SHP77 treated with DMSO at 0.1 percent for 48 hours (cell line): ENCODE measurements at regions not wholly inside any gene's neighbourhood (a gene's known extent, or its start where the extent isn't known, plus 50 kb on each side); places are given as distances from the start of the nearest gene placed in this dataset.

Experiments
- DNase-seq: peaks from one replicate; lab custom pipeline; 2025; lab: John Stamatoyannopoulos, UW

DNA sequence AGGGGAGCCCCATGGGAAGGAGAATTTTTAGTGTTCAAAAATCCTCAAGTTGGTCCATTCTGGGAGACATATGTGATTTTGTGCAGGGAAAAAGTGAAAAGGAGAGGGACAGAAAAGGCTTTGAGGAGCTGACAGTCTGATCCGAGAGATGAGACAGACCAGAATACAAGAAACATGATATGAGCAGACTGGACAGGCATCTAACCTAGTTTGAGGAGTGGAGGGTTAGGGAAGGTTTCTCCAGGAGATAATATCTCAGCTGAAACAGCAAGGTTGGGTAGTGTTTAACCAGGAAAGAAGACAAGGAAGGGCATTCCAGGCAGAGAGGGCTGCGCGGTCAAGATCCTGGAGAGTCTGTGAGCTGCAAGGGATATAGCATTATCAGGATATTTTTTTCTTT lies 101.4 kb upstream of the NCAM1 start:
- DNase-seq: no peak

DNA sequence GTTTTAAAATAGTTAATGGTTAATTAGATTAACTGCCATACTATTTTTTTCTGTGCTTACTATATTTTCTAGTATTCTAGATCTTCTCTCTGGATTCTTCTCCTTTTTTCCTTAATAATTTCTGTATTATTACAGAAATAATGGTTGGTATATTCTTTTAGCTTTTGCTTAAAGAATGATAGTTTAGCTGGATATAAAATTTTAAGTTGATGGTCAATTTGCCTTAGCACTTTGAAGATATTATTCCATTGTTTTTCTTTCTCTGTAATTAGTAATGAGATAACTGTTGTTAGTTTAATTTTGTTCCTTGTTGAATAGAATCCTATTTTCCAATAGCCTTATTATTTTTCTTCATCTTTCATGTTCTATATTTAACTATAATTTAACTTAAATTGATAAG lies 99.9 kb upstream of the NCAM1 start:
- no peak for DNase-seq

DNA sequence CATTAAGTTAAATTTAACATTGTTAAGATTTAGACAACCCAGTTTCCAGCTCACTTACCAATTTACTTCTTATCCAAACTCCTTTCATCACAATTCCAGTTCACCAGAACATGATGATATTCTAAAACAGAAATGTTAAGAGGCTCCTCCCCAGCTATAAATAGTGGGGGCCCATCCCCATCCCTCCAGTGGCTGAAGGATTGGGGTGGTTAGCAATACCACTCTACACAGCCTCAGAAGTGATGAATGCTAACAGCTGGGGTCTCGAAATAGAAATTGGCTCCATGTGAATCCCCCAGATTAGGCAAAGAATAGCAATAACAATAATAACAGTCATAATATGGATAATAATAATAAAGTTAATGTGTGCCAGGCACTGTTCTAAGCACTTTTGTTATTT lies 97.9 kb upstream of the NCAM1 start:
- no peak for DNase-seq

DNA sequence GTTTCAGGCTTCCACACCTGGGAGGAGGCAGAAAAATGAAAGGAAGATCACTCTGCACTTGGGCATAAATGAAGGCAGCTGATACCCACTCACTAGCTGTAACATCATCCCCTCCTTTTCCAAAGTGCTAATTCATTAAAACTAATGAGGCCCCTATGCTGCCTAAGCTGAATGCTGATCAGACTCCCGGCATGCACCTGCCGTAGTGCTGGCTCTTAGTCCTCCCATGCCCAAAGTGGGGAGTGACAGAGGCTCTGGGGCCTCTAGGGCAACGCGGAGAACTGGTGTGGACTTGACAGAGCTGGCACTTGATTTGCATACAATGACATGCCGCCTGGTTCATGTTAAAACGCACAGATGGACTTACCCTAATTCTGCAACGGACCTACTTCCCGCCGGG lies 96.5 kb upstream of the NCAM1 start:
- no peak for DNase-seq

DNA sequence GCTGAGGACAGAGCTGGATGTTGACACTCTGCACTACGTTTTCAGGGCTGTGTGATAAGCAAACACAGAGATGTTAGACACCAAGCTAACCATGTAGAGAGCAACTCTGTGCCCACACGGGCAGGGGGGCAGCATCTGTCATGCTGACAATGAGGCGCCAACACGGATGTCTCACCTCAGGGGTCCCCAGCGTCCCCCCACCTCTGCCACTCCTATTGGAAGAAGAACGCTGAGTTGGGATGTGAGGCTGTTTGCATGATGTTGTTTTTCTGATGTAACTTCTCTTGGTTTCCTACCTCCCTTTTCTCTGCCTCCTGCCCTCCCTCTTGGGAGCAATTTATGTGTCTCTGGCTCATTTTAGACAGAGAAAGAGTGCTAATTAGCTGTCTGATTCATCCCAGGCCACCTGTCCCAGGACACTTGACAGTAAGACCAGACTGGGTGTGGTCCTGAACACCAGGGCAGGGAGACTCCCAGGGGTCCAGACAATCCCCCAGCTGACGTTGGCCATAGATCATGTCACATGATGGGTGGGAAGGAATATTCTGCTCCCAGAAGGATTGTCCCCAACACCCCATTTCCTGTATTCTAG lies 89.2 kb upstream of the NCAM1 start:
- no peak for DNase-seq

DNA sequence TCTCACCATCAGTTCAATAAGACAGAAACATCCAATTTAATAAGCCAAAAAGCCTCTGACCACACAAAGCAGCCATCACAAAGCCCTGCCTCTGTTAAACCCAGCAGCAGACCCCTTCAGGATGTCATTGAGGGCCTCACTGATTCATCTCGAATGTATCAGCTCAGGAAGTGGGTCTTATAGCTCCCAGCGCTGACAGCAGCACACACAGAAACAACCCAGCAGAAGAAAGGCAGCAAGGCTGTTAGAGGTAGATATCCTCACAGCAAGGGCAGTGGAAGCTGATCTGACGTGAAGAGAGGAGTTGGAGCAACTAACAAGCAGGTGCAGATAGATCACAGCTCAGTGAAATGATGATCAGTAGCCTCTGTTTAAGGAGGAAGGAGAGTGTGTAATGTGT lies 86.2 kb upstream of the NCAM1 start:
- DNase-seq: no peak

DNA sequence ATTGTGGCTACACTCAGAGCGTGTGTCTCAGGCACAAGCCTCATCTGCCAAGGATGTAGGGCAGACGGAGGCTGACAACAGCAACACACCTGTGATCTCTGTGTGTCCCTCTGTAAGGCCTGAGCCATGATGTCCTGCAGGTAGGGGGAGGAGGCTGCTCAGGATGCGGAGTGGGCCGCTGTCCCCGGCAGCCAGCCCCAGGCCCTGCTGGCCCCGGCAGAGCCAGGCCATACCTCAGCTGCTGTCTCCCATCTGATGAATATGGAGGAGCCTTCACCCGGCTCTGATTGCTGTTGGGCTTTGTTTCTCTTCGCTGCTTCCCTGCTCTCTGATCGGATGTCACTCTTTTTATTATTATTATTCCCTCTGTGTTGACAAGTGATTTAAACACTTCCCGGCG lies 83.6 kb upstream of the NCAM1 start:
- DNase-seq: no peak

DNA sequence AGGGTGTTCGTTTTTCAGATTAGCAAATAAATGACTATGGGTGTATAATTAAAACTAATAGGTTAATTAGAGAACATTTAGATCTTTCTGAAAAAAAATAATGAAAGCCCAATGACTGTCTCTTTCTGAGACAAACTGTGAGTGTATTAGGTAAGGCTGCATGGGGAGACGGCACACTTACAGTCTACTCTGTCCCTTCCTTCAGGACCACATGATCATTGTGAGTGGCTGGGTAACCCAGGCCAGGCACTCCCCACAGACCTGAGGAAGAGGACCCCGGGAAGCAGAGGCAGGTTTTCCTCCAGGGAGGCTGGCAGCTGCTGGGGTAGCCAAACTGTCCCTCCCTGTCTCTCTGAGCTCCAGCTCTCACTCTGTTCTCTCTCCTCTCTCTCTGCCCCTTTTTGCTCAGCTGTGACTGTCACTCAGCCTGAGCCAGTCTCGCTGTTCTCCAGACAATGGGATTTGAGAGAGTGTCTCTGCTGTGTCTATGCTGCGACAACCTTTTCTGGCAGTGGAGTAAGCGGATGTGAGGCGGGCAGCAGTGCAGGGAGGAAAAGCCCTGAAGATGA lies 83.1 kb upstream of the NCAM1 start:
- no peak for DNase-seq

DNA sequence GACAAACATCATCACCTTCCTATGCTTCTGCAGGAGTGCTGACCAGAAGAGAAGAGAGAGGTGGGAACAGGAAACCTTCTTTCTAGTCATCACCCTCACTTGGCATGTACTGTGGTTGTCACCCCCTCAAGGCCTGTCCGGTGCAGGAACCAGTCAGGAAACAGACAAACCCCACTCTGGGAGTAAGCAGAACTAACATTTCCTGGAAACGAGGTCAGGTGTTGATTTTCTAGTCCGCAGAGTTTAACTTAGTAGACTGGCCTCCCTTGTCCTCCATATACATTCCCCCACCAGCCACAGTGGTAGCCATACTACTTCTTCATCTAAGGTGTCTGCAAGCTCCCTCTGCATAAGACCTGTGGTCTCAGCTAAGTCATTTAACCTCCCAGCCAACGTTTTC lies 80.7 kb upstream of the NCAM1 start:
- DNase-seq: no peak

DNA sequence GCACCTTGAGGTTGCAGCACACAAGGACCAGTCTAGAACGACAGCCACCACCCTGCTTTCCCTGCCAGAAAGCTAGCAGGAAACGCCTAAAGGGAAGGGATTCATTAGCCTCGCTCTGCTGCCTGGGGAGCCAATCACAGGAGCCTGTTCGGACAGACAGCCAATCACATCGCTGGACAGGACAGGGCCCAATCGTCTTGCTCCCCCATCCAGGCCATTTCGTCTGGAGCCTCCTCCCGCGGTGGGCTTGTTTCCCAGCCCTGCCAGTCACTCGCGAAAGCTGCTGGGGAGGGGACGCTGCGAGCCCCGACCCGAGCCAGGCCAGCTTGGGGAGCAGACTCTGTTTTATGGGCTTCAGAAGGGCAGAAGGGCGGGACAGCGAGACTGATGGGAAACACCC lies 79.8 kb upstream of the NCAM1 start:
- DNase-seq: peak; percentile 82

DNA sequence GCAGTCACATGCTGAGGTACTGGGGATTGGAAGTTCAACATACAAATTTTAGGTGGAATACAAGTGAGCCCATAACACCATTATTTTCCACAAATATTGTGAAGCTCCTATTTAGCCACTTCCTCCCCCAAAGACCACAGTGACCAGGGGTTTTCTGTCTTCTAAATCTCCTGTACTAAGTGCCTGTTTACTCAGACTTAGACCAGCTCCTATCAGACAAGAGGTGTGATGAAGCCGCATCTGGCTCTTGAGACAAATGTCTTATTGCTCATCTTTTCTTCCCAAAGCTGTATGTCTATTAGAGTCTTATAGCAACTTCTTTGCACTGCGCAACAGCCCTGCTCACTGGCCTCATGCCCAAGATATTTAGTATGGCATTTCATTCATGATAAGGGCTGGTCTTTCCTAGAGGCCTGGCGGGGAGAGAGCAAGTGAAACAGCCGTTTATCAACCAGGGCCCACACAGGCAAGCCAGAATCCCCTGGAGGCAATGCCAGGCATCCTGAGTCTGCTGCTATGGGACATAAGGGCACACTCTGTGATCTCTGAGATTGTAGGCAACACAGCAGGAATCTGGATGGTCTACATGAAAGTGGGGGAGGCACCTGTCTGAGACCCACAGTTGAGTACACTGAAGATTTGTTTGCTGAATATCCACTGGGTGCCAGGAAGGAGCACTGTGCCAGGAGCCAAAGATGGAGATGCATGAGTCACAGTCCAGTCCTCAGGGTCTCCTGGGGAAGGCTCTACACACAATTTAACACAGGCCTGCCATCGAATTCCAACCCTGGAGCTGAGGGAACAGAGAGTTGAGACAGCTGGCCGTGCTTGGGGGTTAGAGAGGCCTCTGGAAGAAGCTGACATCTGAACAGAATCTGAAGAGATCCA lies 78.5 kb upstream of the NCAM1 start:
- no peak for DNase-seq

DNA sequence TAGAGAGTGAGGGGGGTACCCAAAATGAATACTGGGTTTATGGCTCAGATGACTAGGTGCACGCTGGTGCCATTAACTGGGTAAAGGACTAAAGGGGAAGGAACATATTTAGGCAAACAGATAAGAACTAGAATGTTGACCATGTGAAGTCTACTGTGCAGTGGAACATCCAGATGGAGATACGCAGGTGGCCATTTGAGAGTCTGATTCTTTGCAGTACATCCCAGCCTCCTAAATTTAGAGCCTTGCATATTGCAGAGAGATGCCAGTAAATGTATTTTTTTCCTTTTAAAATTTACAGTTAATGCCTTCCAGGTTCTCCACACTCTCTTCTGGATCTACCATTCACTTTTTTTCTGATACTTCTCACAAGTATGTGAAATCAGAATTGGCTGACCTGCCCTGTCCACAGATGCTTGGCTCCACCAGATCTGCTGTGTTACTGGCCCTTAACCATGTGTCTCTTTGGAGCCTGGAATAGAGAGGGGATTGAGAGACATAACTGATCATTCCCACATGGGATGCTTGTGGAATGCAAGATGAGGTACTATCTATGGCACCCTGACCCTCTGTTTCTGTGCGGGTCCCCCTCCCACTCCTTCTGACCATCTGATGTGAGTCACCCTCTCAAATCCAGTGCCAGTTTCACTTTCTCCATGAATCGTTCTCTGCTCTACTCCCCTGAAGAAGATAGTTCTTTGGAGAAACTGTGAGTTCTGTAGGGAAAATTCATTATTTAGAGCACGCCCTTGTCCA lies 77.0 kb upstream of the NCAM1 start:
- DNase-seq: no peak

DNA sequence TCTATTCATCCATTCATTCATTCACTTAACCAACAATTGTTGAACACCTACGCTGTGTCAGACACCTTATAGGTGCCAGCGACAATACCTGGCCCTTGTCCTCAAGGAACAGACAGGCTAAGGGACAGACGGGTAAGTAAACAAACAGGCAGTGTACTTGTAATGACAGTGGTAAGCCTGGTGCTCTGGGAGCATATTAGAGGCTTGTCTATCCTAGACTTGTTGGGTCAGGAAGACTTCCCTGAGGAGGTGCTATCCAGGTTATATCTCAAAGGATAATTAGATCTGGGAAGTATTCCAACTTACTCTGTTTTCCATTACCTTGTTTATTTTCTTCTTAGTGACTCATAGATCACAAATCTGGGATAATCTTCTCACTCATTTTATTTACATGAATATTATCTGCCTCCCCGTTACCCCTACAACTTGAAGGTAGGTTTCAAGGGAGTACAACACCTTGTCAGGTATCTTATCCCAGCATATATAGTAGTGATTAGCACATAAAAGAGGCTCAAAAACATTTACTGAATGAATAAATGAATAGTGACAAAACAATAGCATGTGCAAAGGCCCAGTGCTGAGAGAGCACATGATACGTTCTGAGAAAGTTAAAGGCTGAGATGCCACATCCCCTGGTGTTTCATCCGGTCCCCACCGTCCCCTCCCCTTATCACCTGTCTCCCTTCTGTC lies 75.3 kb upstream of the NCAM1 start:
- no peak for DNase-seq

DNA sequence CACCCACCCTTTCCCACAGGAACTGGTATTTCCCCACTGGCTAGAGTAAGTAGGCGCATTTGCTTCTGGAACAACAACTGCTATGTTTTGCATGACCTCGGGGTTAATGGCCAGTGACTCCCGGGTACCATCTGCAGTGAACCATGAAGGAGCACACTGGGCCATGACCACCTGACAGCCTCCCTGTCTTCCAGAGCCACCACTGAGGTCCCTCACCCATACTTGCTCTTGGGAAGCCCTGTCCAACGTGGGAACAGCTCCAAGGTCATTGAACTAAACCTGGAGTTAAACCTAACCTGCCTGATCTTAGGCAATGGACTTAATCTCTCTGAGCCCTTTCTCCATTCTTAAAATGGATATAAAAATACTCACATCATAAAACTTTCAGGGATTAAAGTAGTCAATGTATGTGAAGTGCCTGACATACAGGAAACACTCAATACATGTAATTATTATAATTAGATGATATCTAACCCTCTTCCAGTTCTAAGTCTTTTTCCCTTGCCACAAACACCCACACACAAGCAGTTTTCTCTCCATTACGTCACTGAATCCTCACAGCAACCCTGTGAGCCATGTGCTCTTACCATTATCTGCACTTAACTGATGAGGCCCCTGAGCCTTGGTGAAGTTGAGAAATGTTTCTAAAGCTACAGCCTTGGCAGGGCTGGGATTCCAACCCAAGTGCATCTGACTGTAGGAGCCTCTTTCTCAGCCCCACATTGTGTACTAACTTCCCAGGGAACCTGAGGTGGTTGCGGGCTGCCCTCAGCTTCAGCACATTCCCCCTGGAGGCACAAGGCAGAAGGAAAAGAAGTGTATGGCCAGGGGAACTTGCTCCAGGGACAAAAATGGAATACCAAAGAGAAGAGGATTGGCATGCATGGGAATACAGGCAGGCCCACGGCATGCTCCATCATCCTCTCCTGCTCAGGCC lies 74.5 kb upstream of the NCAM1 start:
- DNase-seq: no peak

DNA sequence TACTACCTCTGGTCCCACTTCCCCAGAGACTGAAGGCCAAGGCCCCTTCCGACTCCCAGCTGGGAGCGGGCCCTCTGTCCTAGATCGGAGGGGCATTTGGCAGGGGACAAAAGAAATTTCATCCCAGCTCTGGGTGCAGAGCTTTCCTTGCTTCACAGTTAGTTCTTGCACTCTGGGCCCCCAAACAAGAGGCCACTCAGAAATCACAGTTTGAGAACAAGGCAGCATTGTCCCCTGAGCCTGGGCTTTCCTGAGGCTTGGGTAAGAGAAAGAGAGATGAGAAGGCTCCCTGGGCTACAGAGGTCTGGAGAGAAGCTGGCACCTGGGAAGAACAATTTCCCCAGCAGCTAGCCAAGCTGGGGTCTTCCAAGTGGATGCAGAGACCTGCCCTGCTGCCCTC lies 71.8 kb upstream of the NCAM1 start:
- no peak for DNase-seq

DNA sequence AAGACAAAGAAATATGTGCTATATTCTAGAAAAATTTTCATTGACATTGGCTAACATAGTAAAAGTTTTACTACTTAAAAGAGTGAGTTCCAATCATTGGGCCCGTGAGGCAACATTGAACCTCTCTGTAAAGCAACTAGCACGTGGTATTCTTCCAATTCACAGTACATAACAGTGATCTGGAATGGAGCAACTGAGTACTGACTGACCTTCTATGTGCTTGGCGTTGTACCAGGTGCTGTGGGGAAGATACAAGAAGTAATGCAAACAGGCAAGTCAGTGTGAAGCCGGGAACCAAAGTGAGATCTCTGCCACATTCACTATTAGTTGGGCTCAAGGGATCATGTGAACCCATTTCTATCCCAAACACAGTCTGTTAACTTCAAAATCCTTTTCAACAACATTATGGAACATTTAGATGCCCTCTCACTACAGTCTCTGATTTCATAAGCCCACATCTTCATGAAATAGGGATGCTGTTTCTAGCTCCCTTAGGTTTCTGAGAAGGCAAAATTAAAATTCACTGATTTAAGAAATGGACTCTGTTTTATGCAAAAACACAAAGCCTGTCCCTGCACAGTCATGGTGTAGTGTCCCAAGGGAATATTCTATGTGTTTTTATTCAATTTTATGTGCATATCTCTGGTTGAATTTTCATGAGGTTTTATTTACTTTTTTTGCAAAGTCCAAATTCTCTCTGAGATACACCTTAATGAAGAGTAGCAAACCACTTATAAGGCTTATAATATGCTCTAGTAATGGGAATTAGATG lies 61.8 kb upstream of the NCAM1 start:
- DNase-seq: no peak

DNA sequence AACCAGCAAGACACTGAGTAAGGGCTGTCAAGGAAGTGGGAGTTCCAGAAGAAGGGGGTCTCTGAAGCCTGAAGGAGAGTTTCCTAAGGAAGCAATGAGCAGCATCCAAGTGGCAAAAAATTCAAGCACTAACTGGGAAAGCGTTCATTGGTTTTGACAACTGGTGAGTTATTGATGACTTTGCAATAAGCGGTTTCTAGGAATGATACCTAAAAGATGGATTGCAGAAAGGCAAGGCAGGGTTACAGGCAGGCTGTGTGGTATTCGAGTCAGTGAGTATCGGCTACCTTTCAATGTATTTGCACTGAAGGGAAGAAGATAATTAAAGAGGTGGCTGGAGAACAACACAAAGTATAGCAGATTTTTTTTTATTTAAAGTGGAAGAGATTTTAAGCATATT lies 59.3 kb upstream of the NCAM1 start:
- DNase-seq: no peak

DNA sequence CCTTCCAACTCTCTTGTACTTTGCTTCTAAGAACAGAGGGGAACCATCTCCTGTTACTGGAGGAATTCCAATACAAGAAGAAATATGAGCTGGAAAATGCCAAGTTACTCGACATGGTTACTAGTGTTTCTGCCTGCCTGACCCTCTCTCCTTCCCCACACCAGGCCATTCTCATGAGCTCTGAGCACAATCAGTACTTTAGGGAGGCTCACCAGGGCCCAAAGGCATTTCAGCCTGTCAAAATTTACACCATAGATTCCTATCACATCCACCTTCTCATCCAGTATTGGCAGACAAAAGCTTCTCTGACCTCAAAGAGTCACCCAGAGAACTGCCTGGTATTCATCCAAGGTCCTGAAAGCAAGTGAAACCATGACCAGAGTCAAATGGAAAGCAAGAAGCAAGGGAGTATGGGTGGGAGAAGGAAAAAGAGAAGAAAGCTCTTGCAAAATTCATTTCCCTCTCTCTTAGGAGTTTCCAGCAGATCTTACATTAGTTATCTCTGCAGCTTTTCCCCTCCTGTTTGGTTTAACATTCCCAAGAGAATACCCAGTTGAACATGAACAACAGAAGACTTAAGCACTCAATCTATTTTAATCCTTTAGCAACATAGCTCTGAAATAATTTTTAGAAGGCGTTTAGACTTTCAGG lies 58.7 kb upstream of the NCAM1 start:
- DNase-seq: no peak

DNA sequence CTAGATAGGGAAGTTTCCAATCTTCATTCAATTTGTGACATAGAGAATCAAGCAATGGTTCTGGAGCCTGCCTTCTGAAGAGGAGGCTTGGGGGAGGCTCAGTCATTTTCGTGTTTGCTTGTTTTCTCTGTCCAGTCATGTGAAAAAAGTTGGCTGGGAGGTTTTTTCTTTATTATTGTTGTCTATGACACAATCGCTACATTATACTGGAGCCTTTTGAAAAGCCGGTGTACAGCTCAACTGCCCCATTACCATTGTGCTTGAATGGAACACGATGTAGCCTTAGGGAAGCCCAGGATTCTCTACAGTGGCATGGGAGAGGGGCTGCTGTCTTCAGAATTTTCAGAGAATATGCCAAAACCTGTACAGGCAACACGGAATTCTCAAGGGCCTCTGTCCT lies 57.9 kb upstream of the NCAM1 start:
- no peak for DNase-seq

DNA sequence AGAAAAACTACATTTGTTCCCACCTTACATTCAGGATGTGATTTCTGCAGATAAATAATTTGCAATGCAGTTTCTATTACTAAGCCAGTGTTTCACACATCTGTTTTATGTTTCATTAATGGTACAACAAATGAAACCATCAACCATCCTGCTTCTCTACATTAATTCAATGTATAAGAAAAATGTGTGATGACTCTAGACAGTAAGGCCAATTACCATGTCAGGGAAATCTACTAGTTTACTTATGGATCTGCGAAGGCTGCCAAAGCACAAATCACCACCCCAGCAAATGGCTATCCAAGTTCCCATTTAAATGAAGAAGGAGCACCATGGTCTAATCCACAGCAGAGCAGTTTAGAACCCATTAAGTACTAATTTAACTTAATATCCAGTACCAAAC lies 50.1 kb upstream of the NCAM1 start:
- DNase-seq: no peak
